Spleen (tissue), 7 donors: ENCODE measurements at regions not wholly inside any gene's neighbourhood (a gene's known extent, or its start where the extent isn't known, plus 50 kb on each side); places are given as distances from the start of the nearest gene placed in this dataset.

Source experiments
- CTCF ChIP-seq, 11 experiments: fragments of 200-600 bp in 7 of 11; fragments of 450-650 bp in 4 of 11; sonication (generic) in 4 of 11; IDR thresholded peaks in 8 of 11; conservative IDR thresholded peaks in 3 of 11; 1 replicate in 7 of 11; 2 replicates in 4 of 11; pipeline versions ENCODE4 v1.4.0 to v1.8.0; 2016 to 2021; ENCODE audit warnings: antibody characterized with exemption in 11 of 11, inconsistent platforms in 4 of 11, mild to moderate bottlenecking in 1 of 11
- POLR2AphosphoS5 ChIP-seq, 3 donors: sonication (generic); formaldehyde crosslinking; IDR thresholded peaks; one replicate each; pipeline ENCODE4 v1.5.1; 2017; ENCODE audit warnings: antibody characterized with exemption in 3 of 3
- donor health status: DM: no; HTN: no; CAD: no; lungs with moderate emphysema.
- donor health status: DM: no; HTN: no; CAD: no.
- donor health status: DM: no; HTN: no; CAD: no.

GRCh38 chr11:87425391-87425790 lies 387.7 kb downstream of the TMEM135 start:
- TF ChIP-seq CTCF (IDR thresholded peaks at IDR 0.05 in 8 of 11, conservative IDR thresholded peaks at IDR 0.05 in 3 of 11) (no peak), POLR2AphosphoS5 (IDR thresholded peaks at IDR 0.05) (no peak)
